ENCODE measurements at regions not wholly inside any gene's neighbourhood (a gene's known extent, or its start where the extent isn't known, plus 50 kb on each side); places are given as distances from the start of the nearest gene placed in this dataset.

- TF ChIP-seq CHD7 (IDR thresholded peaks at IDR 0.05; ENCODE audit: insufficient replicate concordance, low read length), result no peak
- no peak for TF ChIP-seq TAF7 (optimal IDR thresholded peaks at IDR 0.05; ENCODE audit: borderline replicate concordance, low read depth, low read length)
- no peak for TF ChIP-seq SP4 (IDR thresholded peaks at IDR 0.05; ENCODE audit: low read length)
- TF ChIP-seq GTF2F1 (IDR thresholded peaks at IDR 0.05; ENCODE audit: borderline replicate concordance, low read depth, low read length), result no peak
- no peak for TF ChIP-seq KDM1A (IDR thresholded peaks at IDR 0.05; ENCODE audit: borderline replicate concordance, low read length)
- no peak for TF ChIP-seq JUN (IDR thresholded peaks at IDR 0.05; ENCODE audit: low read depth, low read length)
- TF ChIP-seq CTCF (IDR thresholded peaks at IDR 0.05; ENCODE audit: control extremely low read depth in 1 of 3, insufficient read depth in 1 of 3, low read depth in 1 of 3, low read length in 3 of 3), result no peak
- no peak for TF ChIP-seq POU5F1 (IDR thresholded peaks at IDR 0.05; ENCODE audit: low read depth, low read length)
- TF ChIP-seq KDM5A (IDR thresholded peaks at IDR 0.05; ENCODE audit: low read length), result no peak
- no peak for TF ChIP-seq SP1 (IDR thresholded peaks at IDR 0.05; ENCODE audit: low read depth, low read length)
These were observed 102.2 kb upstream of the IER5L start (continued) for GRCh38 chr9:129280236-129280622.
